SU-DHL-6 (cell line): ENCODE measurements at regions not wholly inside any gene's neighbourhood (a gene's known extent, or its start where the extent isn't known, plus 50 kb on each side); places are given as distances from the start of the nearest gene placed in this dataset.

Experiments used
- H2AFZ ChIP-seq: fragments of 200-600 bp; sonication (generic); 2 replicates; pipeline ENCODE4 v1.6.1; 2014; ENCODE audit warnings: low read depth, mild to moderate bottlenecking, moderate library complexity, mixed read lengths, antibody characterized with exemption, low read length; ENCODE audit not compliant: severe bottlenecking
- H3F3A ChIP-seq: fragments of 200-600 bp; shearing (Covaris generic); 2 replicates; pipeline ENCODE4 v1.6.0; 2016; ENCODE audit warnings: antibody characterized with exemption, mild to moderate bottlenecking; ENCODE audit not compliant: insufficient read depth
- H3K27ac ChIP-seq: fragments of 200-600 bp; sonication (generic); 2 replicates; pipeline ENCODE4 v1.5.1; 2016; ENCODE audit warnings: low read depth, mild to moderate bottlenecking, low read length, moderate library complexity, mixed read lengths
- H3K27me3 ChIP-seq: fragments of 200-600 bp; sonication (generic), shearing (Covaris generic); 2 replicates; pipeline ENCODE4 v1.6.0; 2014; ENCODE audit warnings: mild to moderate bottlenecking, low read length
- H3K36me3 ChIP-seq: fragments of 200-600 bp; sonication (generic); 2 replicates; pipeline ENCODE4 v1.6.1; 2014; ENCODE audit warnings: mild to moderate bottlenecking, low read length, mixed read lengths
- H3K4me2 ChIP-seq: fragments of 300-600, 200-600 bp; shearing (Covaris generic), sonication (generic); 2 replicates; pipeline ENCODE4 v1.6.0; 2014; ENCODE audit warnings: low read length, low read depth, mild to moderate bottlenecking; ENCODE audit not compliant: poor library complexity, severe bottlenecking
- H3K4me3 ChIP-seq: fragments of 200-600 bp; sonication (generic); 2 replicates; pipeline ENCODE4 v1.5.1; 2014; ENCODE audit warnings: antibody characterized with exemption, low read length, mild to moderate bottlenecking, mixed read lengths; ENCODE audit not compliant: insufficient read depth, poor library complexity, severe bottlenecking
- H3K79me2 ChIP-seq: fragments of 200-600 bp; sonication (generic); 2 replicates; pipeline ENCODE4 v1.6.1; 2014; ENCODE audit warnings: mild to moderate bottlenecking, low read length, moderate library complexity; ENCODE audit not compliant: insufficient read depth
- H3K9ac ChIP-seq: fragments of 200-600 bp; sonication (generic); 2 replicates; pipeline ENCODE4 v1.7.0; 2014; ENCODE audit warnings: mild to moderate bottlenecking, low read length
- H3K9me2 ChIP-seq: fragments of 200-600 bp; sonication (generic); replicated peaks from 2 replicates; pipeline ENCODE4 v1.6.1; 2014; ENCODE audit warnings: low read length; ENCODE audit not compliant: insufficient read depth
- H3K9me3 ChIP-seq: fragments of 200-600 bp; sonication (generic); 2 replicates; pipeline ENCODE4 v1.6.1; 2014; ENCODE audit warnings: low read length, mixed read lengths; ENCODE audit not compliant: insufficient read depth
- H4K20me1 ChIP-seq: fragments of 200-600 bp; sonication (generic); 2 replicates; pipeline ENCODE4 v1.6.1; 2014; ENCODE audit warnings: low read depth, mild to moderate bottlenecking, antibody characterized with exemption, low read length, moderate library complexity, mixed read lengths
- EZH2phosphoT487 ChIP-seq: fragments of 200-600 bp; sonication (generic), shearing (Covaris generic); conservative IDR thresholded peaks from 2 replicates; pipeline ENCODE4 v1.6.1; 2018; ENCODE audit warnings: mild to moderate bottlenecking, antibody characterized with exemption, low read length, moderate library complexity, mixed read lengths
- TF ChIP-seq, protein P1 (sequence below): fragments of 200-600 bp; sonication (generic); IDR thresholded peaks from one replicate; pipeline ENCODE4 v1.5.1; 2017; ENCODE audit warnings: antibody characterized with exemption, mild to moderate bottlenecking, low read length, moderate library complexity; ENCODE audit not compliant: insufficient read depth, poor library complexity, severe bottlenecking

DNA sequence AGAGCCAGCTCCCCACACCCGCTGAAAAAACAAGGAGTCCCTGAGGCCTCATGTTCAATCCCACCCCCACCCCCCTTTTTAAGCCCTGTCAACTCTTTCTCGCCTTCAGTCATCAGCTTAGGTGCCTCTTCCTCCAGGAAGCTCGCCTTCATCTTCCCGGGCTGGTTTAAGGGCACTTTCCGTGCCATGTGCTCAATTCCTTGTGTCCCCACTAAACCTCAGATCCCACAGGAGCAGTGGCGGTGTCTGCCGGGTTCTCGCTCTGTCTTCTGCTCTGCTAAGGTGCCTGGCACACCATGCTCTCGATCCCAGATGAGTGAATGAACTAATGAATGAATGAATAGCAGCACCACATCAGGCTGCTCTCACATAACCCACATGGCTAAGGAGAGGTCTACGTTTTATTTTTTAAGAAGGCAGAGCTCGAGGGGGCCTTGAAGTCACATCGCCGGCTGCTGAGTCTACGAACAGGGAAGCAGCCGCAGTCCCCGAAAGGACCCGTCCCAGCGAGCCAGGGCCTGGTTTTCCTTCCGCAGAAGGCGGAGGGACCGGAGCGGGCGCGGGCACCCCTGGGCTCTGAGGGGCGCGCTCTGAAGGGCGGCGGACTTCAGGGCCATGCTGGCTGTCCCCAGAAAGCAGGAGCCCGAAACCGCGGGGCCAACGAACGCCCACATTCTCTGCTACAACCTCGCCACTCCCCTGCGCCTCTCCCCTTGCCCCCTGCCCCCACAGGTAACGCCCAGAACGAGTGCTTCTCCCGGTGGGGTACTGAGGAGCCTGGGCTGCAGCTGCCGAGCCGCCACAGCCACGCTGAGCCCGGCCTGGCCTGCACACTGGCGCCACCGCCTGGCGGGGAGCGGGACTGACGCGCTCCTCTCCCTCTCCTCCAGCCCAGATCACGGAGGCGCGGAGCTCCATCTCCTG is 73.4 kb upstream of the KCNMA1 start:
- H3K27me3 ChIP-seq = no peaks in the 10 kb centered on the region
- H3K9ac ChIP-seq = no peak overlapping the region
- H3F3A ChIP-seq = no peaks in the 10 kb centered on the region
- H3K27ac ChIP-seq = no peak overlapping the region
- peak overlapping the region; percentile 76 for H2AFZ ChIP-seq
- TF ChIP-seq EZH2phosphoT487 = no peak
- TF ChIP-seq, protein P1, sequence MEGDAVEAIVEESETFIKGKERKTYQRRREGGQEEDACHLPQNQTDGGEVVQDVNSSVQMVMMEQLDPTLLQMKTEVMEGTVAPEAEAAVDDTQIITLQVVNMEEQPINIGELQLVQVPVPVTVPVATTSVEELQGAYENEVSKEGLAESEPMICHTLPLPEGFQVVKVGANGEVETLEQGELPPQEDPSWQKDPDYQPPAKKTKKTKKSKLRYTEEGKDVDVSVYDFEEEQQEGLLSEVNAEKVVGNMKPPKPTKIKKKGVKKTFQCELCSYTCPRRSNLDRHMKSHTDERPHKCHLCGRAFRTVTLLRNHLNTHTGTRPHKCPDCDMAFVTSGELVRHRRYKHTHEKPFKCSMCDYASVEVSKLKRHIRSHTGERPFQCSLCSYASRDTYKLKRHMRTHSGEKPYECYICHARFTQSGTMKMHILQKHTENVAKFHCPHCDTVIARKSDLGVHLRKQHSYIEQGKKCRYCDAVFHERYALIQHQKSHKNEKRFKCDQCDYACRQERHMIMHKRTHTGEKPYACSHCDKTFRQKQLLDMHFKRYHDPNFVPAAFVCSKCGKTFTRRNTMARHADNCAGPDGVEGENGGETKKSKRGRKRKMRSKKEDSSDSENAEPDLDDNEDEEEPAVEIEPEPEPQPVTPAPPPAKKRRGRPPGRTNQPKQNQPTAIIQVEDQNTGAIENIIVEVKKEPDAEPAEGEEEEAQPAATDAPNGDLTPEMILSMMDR = peak; percentile 85
- no peak overlapping the region for H3K4me3 ChIP-seq
- H3K36me3 ChIP-seq = no peaks in the 10 kb centered on the region
- peak overlapping the region; percentile 36 for H3K4me2 ChIP-seq
- no peaks in the 10 kb centered on the region for H4K20me1 ChIP-seq
- no peaks in the 10 kb centered on the region for H3K9me3 ChIP-seq
- no peaks in the 10 kb centered on the region for H3K79me2 ChIP-seq
- no peaks in the 10 kb centered on the region for H3K9me2 ChIP-seq

DNA sequence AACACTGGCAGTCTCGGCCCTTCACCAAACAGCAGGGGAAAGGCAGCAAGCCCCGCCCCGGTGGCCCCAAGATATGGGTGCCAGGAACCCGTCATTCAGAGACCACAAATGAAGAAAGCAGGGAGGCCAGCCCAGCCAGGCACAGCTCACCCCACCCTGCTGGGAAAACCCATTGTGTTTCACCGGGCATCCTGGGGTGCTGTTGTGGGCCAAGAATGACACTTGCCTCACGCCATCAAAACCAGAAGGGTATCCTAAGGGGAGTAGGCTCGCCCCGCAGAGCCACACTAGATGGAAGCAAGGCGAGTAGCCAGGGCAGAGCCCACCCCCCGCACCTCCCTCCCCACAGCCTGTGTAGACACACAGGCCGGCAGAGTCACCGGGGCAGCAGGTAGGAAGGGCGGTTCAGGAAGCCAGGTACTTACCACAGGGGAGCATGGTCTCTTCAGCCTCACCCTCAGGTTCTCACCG is 72.5 kb upstream of the KCNMA1 start:
- Histone ChIP-seq H3K9me3 (no peaks in the 10 kb centered on the region), H3F3A (no peaks in the 10 kb centered on the region), H3K9ac (no peak overlapping the region), H3K4me2 (no peak overlapping the region), H3K36me3 (no peaks in the 10 kb centered on the region), H3K79me2 (no peaks in the 10 kb centered on the region), H3K4me3 (no peak overlapping the region), H3K27ac (no peak overlapping the region), H2AFZ (no peak overlapping the region), H3K27me3 (no peaks in the 10 kb centered on the region), H4K20me1 (no peaks in the 10 kb centered on the region), H3K9me2 (no peaks in the 10 kb centered on the region)
- TF ChIP-seq, protein P1 = no peak
- TF ChIP-seq EZH2phosphoT487 = no peak

DNA sequence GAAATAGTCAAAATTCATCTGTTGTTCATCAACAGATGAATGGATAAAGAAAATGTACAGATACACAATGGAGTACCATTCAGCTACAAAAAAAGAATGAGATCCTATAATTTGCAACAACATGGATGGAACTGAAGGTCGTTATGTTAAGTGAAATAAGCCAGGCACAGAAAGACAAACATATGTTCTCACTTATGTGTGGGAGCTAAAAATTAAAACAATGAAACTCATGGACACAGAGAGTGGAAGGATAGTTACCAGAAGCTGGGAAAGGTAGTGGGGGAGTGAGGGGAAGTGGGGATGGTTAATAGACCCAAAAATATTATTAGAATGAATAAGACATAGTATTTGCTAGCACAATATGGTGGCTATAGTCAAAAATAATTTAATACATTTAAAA is 70.0 kb upstream of the KCNMA1 start:
- no peaks in the 10 kb centered on the region for H4K20me1 ChIP-seq
- no peak overlapping the region for H3K4me3 ChIP-seq
- no peak overlapping the region for H3K4me2 ChIP-seq
- H3K36me3 ChIP-seq = no peaks in the 10 kb centered on the region
- H3K9me3 ChIP-seq = no peaks in the 10 kb centered on the region
- H2AFZ ChIP-seq = no peak overlapping the region
- no peaks in the 10 kb centered on the region for H3K79me2 ChIP-seq
- no peak overlapping the region for H3K27ac ChIP-seq
- H3K27me3 ChIP-seq = no peaks in the 10 kb centered on the region
- H3K9ac ChIP-seq = no peak overlapping the region
- no peaks in the 10 kb centered on the region for H3K9me2 ChIP-seq
- no peaks in the 10 kb centered on the region for H3F3A ChIP-seq
- TF ChIP-seq EZH2phosphoT487 = no peak
- TF ChIP-seq, protein P1 = no peak
